ENCODE measurements at regions not wholly inside any gene's neighbourhood (a gene's known extent, or its start where the extent isn't known, plus 50 kb on each side); places are given as distances from the start of the nearest gene placed in this dataset.
"Not testable (repeated sequence)": the region's sequence is repeated elsewhere in the genome, so short reads cannot be mapped to it uniquely, and the experiment has no call there.

- DNase-seq = no peak
Measured at GRCh38 chr21:23119491-23119890, 2121.3 kb downstream of the NCAM2 start.

DNA sequence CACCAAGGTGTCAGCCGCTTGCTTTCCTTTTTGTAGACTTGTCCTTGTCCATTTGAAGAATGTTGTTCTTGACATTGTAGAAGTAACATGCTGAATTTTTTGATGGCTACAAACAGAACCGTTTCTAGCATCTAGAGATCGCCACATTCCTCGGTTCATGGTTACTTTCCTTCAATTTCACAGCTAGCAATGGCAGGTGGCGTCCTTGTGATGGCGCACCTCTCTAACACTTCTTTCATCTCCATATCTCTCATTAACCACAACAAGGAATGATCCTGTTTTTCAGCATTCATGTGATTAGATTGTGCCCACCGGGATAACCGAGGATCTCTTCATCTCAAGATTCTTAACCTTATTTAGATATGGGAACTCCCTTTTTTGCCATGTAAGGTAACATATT is 2129.8 kb downstream of the NCAM2 start:
- no peak for DNase-seq

- no peak for DNase-seq
Measured at GRCh38 chr21:23130308-23130707, 2132.1 kb downstream of the NCAM2 start.

- DNase-seq = no peak
Measured at GRCh38 chr21:23131177-23131576, 2133.0 kb downstream of the NCAM2 start.

GRCh38 chr21:23138797-23139196 is 2140.6 kb downstream of the NCAM2 start:
- DNase-seq = no peak

GRCh38 chr21:23152130-23152529 is 2153.9 kb downstream of the NCAM2 start:
- DNase-seq = no peak

- DNase-seq = not testable (repeated sequence)
Measured at GRCh38 chr21:23153842-23154241, 2155.6 kb downstream of the NCAM2 start.

- no peak for DNase-seq
Measured at GRCh38 chr21:23155281-23155680, 2157.1 kb downstream of the NCAM2 start.

DNA sequence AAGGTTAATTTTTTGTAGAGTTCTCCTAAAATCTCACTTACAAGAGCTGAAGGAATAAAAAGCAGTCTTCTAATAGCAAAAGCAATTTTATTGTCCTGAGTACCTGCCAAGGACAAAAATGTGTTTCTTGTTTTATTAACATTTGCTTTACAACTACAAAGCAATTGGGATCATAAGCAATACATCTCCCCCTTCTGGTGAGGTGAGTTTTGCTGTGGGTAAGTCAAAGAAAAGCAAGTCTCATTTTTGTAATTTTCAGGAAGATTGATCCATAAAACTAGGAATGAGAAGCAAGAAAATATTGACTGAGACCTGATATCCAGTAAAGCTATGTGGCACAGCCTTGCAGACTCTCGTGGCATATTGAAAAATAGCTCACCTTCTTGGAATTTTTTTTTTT is 2162.7 kb downstream of the NCAM2 start:
- no peak for DNase-seq

- no peak for DNase-seq
Measured at GRCh38 chr21:23162198-23162946, 2164.2 kb downstream of the NCAM2 start.

Data from NCI-H2227 treated with DMSO at 0.1 percent for 48 hours (cell line).